ENCODE measurements at regions not wholly inside any gene's neighbourhood (a gene's known extent, or its start where the extent isn't known, plus 50 kb on each side); places are given as distances from the start of the nearest gene placed in this dataset.

- Mint-ChIP-seq H3K4me3 (no peak overlapping the region), H3K27me3 (ENCODE audit: low read depth) (peaks cover 8% of the 10 kb centered on the region), H3K36me3 (ENCODE audit: insufficient read depth) (no peaks in the 10 kb centered on the region), H3K4me1 (ENCODE audit: low read depth) (no peaks in the 10 kb centered on the region), H3K9me3 (no peaks in the 10 kb centered on the region)
- DNase-seq (no peak), ATAC-seq (no peak)
These were observed 67.3 kb downstream of the GLI2 start for GRCh38 chr2:120802867-120803484.

DNA sequence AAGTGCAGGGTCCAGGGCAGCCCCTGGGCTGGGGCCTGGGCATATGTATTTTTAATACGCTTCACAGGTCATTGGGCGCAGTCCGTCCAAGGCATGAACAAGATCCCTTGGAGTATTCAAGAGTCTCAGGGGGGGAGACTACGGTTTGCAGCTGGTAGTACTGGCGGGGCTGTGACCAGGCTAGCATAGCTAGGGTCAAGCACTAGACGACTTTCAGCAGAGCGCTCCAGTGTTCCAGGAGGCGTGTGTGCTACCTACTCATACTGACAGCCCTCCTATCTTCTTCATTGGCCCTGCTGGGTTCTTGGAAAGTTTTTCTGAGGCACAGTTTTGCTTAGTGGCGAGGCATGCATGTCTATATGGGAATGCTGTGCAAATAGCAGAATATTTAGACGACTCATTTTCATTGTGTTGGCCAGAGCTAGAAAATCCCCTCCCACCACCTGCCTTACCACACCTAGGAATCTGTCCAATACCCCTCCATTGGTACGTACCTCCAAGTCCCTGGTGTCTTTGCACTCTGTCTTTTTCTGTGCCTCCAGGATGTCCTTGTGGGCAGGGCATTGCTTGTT, 68.2 kb downstream of the GLI2 start:
- ATAC-seq: no peak
- no peak overlapping the region for H3K4me3 Mint-ChIP-seq
- H3K4me1 Mint-ChIP-seq (ENCODE audit: low read depth): no peaks in the 10 kb centered on the region
- peaks cover 5% of the 10 kb centered on the region for H3K27me3 Mint-ChIP-seq (ENCODE audit: low read depth)
- H3K36me3 Mint-ChIP-seq (ENCODE audit: insufficient read depth): no peaks in the 10 kb centered on the region
- H3K9me3 Mint-ChIP-seq: no peaks in the 10 kb centered on the region
- no peak for DNase-seq

- DNase-seq (no peak), ATAC-seq (no peak)
- no peaks in the 10 kb centered on the region for H3K36me3 Mint-ChIP-seq (ENCODE audit: insufficient read depth)
- H3K9me3 Mint-ChIP-seq: no peaks in the 10 kb centered on the region
- no peaks in the 10 kb centered on the region for H3K4me1 Mint-ChIP-seq (ENCODE audit: low read depth)
- no peak overlapping the region for H3K4me3 Mint-ChIP-seq
- peaks cover 5% of the 10 kb centered on the region for H3K27me3 Mint-ChIP-seq (ENCODE audit: low read depth)
These were observed 68.8 kb downstream of the GLI2 start for GRCh38 chr2:120804459-120804858.

GRCh38 chr2:120805011-120805410, 69.3 kb downstream of the GLI2 start:
- no peaks in the 10 kb centered on the region for H3K36me3 Mint-ChIP-seq (ENCODE audit: insufficient read depth)
- no peaks in the 10 kb centered on the region for H3K4me1 Mint-ChIP-seq (ENCODE audit: low read depth)
- peaks cover 5% of the 10 kb centered on the region for H3K27me3 Mint-ChIP-seq (ENCODE audit: low read depth)
- ATAC-seq (no peak), DNase-seq (no peak)
- H3K9me3 Mint-ChIP-seq: no peaks in the 10 kb centered on the region
- no peak overlapping the region for H3K4me3 Mint-ChIP-seq

GRCh38 chr2:120805602-120806001, 69.9 kb downstream of the GLI2 start:
- Mint-ChIP-seq H3K4me3 (no peak overlapping the region), H3K9me3 (no peaks in the 10 kb centered on the region), H3K4me1 (ENCODE audit: low read depth) (no peaks in the 10 kb centered on the region), H3K27me3 (ENCODE audit: low read depth) (peaks cover 3% of the 10 kb centered on the region), H3K36me3 (ENCODE audit: insufficient read depth) (no peaks in the 10 kb centered on the region)
- ATAC-seq (no peak), DNase-seq (no peak)

- Mint-ChIP-seq H3K4me3 (no peak overlapping the region), H3K27me3 (ENCODE audit: low read depth) (peaks cover 3% of the 10 kb centered on the region), H3K9me3 (no peaks in the 10 kb centered on the region), H3K36me3 (ENCODE audit: insufficient read depth) (no peaks in the 10 kb centered on the region), H3K4me1 (ENCODE audit: low read depth) (no peaks in the 10 kb centered on the region)
- DNase-seq: no peak
- ATAC-seq: no peak
These were observed 72.1 kb downstream of the GLI2 start for GRCh38 chr2:120807751-120808150.

GRCh38 chr2:120809151-120809550, 73.5 kb downstream of the GLI2 start:
- Mint-ChIP-seq H3K4me3 (no peak overlapping the region), H3K27me3 (ENCODE audit: low read depth) (peaks cover 3% of the 10 kb centered on the region), H3K36me3 (ENCODE audit: insufficient read depth) (no peaks in the 10 kb centered on the region), H3K4me1 (ENCODE audit: low read depth) (no peaks in the 10 kb centered on the region), H3K9me3 (no peaks in the 10 kb centered on the region)
- no peak for DNase-seq
- no peak for ATAC-seq

DNA sequence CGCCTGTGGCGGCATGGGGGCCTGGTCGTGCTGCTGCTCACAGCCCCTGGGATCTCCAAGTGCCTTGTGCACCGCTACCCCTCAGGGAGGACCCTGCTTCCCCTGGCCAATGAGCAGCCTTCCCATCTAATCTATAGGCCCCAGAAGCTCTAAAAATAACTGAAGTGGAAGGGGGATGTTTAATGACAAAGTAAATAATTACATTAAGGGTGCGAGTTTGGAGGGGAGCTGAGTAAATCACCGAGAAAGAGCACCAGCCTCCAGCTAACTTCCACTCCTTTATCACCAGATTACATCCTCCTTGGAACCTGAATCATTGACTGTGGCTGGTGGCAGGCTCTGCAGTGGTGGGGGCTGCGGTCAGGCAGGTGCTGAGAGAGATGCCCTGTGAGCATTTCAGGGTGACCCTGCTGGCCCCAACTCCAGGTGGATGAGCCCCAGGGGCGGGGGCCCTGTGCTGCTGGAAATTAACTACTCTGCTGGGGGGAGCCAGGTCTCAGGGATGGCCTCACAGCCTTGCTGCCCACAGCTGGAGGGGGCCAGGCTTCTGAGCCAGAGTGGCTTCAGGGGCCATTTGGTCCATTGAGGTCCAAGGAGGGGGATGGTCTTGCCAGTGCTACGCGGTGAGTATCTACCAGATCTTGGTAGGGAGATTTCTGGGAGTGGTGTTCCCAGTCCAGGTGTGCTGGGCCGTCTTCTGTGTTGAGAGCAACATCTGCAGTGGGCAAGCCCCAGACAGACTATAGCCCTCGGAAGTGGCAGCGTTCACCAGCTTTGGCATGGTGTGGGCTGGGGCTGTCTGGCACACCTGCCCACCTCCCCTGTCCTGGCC, 74.2 kb downstream of the GLI2 start:
- no peak for DNase-seq
- ATAC-seq: no peak
- Mint-ChIP-seq H3K4me1 (ENCODE audit: low read depth) (no peaks in the 10 kb centered on the region), H3K4me3 (no peak overlapping the region), H3K9me3 (no peaks in the 10 kb centered on the region), H3K27me3 (ENCODE audit: low read depth) (peaks cover 3% of the 10 kb centered on the region), H3K36me3 (ENCODE audit: insufficient read depth) (no peaks in the 10 kb centered on the region)

GRCh38 chr2:120810639-120811038, 75.0 kb downstream of the GLI2 start:
- ATAC-seq (no peak), DNase-seq (no peak)

DNA sequence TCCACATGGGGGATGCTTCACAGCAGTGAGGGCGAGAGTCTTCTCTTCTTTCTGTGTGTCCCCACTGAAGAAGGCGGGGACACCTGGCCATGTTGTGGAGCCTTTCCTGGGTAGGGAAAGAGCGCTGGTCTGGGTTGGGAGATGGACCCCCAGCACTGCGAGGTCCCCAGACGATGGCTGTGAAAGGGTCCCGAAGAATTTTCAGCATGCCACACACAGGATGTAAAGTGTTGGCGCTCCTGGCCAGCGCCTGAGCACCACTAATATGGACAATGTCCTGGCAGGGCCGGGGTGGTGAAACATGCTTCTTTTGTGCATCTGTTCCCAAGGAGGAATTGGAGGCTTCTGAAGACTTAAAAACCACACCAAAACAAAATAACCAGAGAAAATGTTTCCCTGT, 77.2 kb downstream of the GLI2 start:
- Mint-ChIP-seq H3K36me3 (ENCODE audit: insufficient read depth) (no peaks in the 10 kb centered on the region), H3K27me3 (ENCODE audit: low read depth) (no peaks in the 10 kb centered on the region), H3K4me3 (no peak overlapping the region), H3K4me1 (ENCODE audit: low read depth) (no peaks in the 10 kb centered on the region), H3K9me3 (no peaks in the 10 kb centered on the region)
- no peak for DNase-seq
- ATAC-seq: no peak

More at GRCh38 chr2:120810639-120811038, 75.0 kb downstream of the GLI2 start:
- H3K36me3 Mint-ChIP-seq (ENCODE audit: insufficient read depth): no peaks in the 10 kb centered on the region
- H3K27me3 Mint-ChIP-seq (ENCODE audit: low read depth): peaks cover 2% of the 10 kb centered on the region
- no peak overlapping the region for H3K4me3 Mint-ChIP-seq
- H3K9me3 Mint-ChIP-seq: no peaks in the 10 kb centered on the region
- H3K4me1 Mint-ChIP-seq (ENCODE audit: low read depth): no peaks in the 10 kb centered on the region

- no peaks in the 10 kb centered on the region for H3K9me3 Mint-ChIP-seq
- no peak overlapping the region for H3K4me3 Mint-ChIP-seq
- no peaks in the 10 kb centered on the region for H3K27me3 Mint-ChIP-seq (ENCODE audit: low read depth)
- no peaks in the 10 kb centered on the region for H3K4me1 Mint-ChIP-seq (ENCODE audit: low read depth)
- no peaks in the 10 kb centered on the region for H3K36me3 Mint-ChIP-seq (ENCODE audit: insufficient read depth)
- no peak for ATAC-seq
- no peak for DNase-seq
These were observed 78.7 kb downstream of the GLI2 start for GRCh38 chr2:120814352-120814751.

DNA sequence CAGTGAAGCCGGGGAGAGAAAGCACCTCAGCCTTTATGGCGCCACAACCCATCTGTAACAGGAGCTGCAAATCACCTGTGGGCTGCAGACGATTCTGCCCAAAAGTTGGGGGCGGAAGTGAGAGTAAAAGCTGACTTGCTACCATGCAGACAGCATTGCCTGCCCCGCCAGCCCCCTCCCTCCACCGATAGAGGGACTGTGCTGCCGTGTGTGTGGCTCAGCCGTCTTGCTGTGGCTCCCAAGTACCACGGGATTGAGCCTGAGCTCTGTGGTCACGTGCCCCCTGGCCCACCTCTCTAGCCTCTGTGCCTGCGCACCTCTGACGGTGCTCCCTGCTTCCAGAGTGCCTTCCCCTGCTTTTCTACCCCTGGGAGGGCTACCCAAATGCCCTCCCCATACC, 79.6 kb downstream of the GLI2 start:
- ATAC-seq (no peak), DNase-seq (no peak)
- H3K4me3 Mint-ChIP-seq: no peak overlapping the region
- H3K4me1 Mint-ChIP-seq (ENCODE audit: low read depth): no peaks in the 10 kb centered on the region
- H3K27me3 Mint-ChIP-seq (ENCODE audit: low read depth): no peaks in the 10 kb centered on the region
- H3K36me3 Mint-ChIP-seq (ENCODE audit: insufficient read depth): no peaks in the 10 kb centered on the region
- no peaks in the 10 kb centered on the region for H3K9me3 Mint-ChIP-seq

DNA sequence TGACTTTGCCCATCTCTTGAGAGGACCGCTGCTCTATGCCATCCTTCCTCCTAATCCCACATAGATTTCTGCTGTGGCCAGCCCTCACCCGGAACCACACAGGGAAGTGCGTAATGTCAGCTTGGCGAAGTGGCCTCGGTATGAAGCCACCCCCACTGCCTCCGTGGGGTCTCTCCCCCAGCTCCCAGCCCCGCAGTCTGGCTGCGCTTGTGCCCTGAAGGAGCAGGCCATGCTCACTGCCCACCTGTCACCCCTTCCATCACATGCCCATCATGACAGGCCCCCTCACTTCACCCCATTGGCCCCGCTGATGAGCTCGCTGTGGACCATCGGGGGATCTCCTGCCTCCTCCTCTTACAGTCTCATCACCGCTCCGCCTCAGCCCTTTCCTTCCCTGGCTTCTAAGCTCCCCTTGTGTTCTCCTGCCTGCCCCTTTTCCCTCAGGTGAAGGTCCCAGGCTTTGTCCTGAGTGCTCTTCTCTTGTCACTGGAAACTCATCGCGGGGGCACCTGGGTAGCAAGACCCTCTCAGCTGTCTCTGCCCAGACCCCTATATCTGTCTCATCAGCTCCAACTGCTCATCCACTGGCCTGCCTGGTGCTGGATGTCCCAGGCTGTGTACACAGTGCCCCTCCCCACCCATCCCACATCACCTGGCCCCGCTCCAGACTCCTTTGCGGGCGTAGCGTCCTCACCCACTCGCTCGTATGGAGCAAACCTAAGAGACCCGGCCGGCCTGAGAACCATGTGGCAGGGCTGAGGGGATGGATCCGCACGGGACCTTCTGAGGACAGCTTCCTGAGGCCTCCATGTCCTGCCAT, 81.7 kb downstream of the GLI2 start:
- Mint-ChIP-seq H3K36me3 (ENCODE audit: insufficient read depth) (no peaks in the 10 kb centered on the region), H3K9me3 (no peaks in the 10 kb centered on the region), H3K27me3 (ENCODE audit: low read depth) (no peaks in the 10 kb centered on the region), H3K4me3 (no peak overlapping the region), H3K4me1 (ENCODE audit: low read depth) (no peaks in the 10 kb centered on the region)
- ATAC-seq (no peak), DNase-seq (no peak)

- no peaks in the 10 kb centered on the region for H3K9me3 Mint-ChIP-seq
- no peak overlapping the region for H3K4me3 Mint-ChIP-seq
- ATAC-seq (no peak), DNase-seq (no peak)
- H3K36me3 Mint-ChIP-seq (ENCODE audit: insufficient read depth): no peaks in the 10 kb centered on the region
- H3K4me1 Mint-ChIP-seq (ENCODE audit: low read depth): no peaks in the 10 kb centered on the region
- H3K27me3 Mint-ChIP-seq (ENCODE audit: low read depth): no peaks in the 10 kb centered on the region
These were observed 82.3 kb downstream of the GLI2 start for GRCh38 chr2:120817956-120818325.
